ENCODE measurements at regions not wholly inside any gene's neighbourhood (a gene's known extent, or its start where the extent isn't known, plus 50 kb on each side); places are given as distances from the start of the nearest gene placed in this dataset.

- no peak for TF ChIP-seq CTCF (optimal IDR thresholded peaks at IDR 0.05 in 1 of 3, IDR thresholded peaks at IDR 0.05 in 1 of 3, conservative IDR thresholded peaks at IDR 0.05 in 1 of 3; ENCODE audit: extremely low read depth in 1 of 3, insufficient read depth in 2 of 3, low read length in 3 of 3)
- TF ChIP-seq EZH2 (IDR thresholded peaks at IDR 0.05; ENCODE audit: low read length), result no peak
Observed at GRCh38 chr5:14082973-14083372, 60.2 kb upstream of the TRIO start.
